Stimulated activated CD4-positive, alpha-beta T cell treated with anti-CD3 and anti-CD28 coated beads, Interleukin-12 subunit alpha, Interleukin-12 subunit beta, amount 100 ng/mL, for 24 hours (primary cell): ENCODE measurements at regions not wholly inside any gene's neighbourhood (a gene's known extent, or its start where the extent isn't known, plus 50 kb on each side); places are given as distances from the start of the nearest gene placed in this dataset.

Experiments used
- DNase-seq, 2 experiments: peaks; one replicate each; pipeline ENCODE4 v3.0.0-alpha.2; 2020; ENCODE audit warnings: low read depth in 2 of 2

- DNase-seq: no peak
These were observed 149.4 kb upstream of the NCAM1 start for GRCh38 chr11:112811783-112812182.

- no peak for DNase-seq
These were observed 148.5 kb upstream of the NCAM1 start for GRCh38 chr11:112812729-112813128.

- DNase-seq: no peak
These were observed 147.1 kb upstream of the NCAM1 start for GRCh38 chr11:112814168-112814567.

GRCh38 chr11:112817376-112817775 is 143.8 kb upstream of the NCAM1 start:
- DNase-seq: no peak

GRCh38 chr11:112822478-112823274 is 138.5 kb upstream of the NCAM1 start:
- DNase-seq: no peak

GRCh38 chr11:112826026-112826425 is 135.2 kb upstream of the NCAM1 start:
- no peak for DNase-seq

GRCh38 chr11:112826788-112827187 is 134.4 kb upstream of the NCAM1 start:
- DNase-seq: no peak

- DNase-seq: no peak
These were observed 132.8 kb upstream of the NCAM1 start for GRCh38 chr11:112828421-112828820.

- no peak for DNase-seq
These were observed 131.1 kb upstream of the NCAM1 start for GRCh38 chr11:112829971-112830654.

GRCh38 chr11:112831041-112831440 is 130.2 kb upstream of the NCAM1 start:
- no peak for DNase-seq

GRCh38 chr11:112831969-112832766 is 129.1 kb upstream of the NCAM1 start:
- no peak for DNase-seq

GRCh38 chr11:112834277-112834755 is 126.9 kb upstream of the NCAM1 start:
- DNase-seq: no peak

- DNase-seq: no peak
These were observed 125.5 kb upstream of the NCAM1 start for GRCh38 chr11:112835591-112836255.

GRCh38 chr11:112836256-112836602 is 125.0 kb upstream of the NCAM1 start:
- DNase-seq: no peak

- DNase-seq: no peak
These were observed 123.9 kb upstream of the NCAM1 start for GRCh38 chr11:112837162-112837826.

- DNase-seq: no peak
These were observed 122.2 kb upstream of the NCAM1 start for GRCh38 chr11:112839051-112839450.

- no peak for DNase-seq
These were observed 119.5 kb upstream of the NCAM1 start for GRCh38 chr11:112841729-112842128.

GRCh38 chr11:112842151-112842550 is 119.1 kb upstream of the NCAM1 start:
- no peak for DNase-seq

- DNase-seq: no peak
These were observed 116.7 kb upstream of the NCAM1 start for GRCh38 chr11:112844517-112844916.

GRCh38 chr11:112847568-112847967 is 113.7 kb upstream of the NCAM1 start:
- DNase-seq: no peak

GRCh38 chr11:112852143-112852866 is 108.9 kb upstream of the NCAM1 start:
- DNase-seq: no peak
